B cell (primary cell): ENCODE measurements at regions not wholly inside any gene's neighbourhood (a gene's known extent, or its start where the extent isn't known, plus 50 kb on each side); places are given as distances from the start of the nearest gene placed in this dataset.

Source experiments
- EZH2 ChIP-seq: IDR thresholded peaks from 2 replicates; pipeline ENCODE4 v1.6.1; 2012; ENCODE audit warnings: borderline replicate concordance, low read depth, mild to moderate bottlenecking, moderate library complexity, low read length; ENCODE audit not compliant: insufficient read depth, poor library complexity, severe bottlenecking
- TF ChIP-seq, protein P1 (sequence below): fragments of 200-600 bp; IDR thresholded peaks from one replicate; pipeline ENCODE4 v1.8.0; 2022; ENCODE audit warnings: antibody characterized with exemption, mild to moderate bottlenecking

DNA sequence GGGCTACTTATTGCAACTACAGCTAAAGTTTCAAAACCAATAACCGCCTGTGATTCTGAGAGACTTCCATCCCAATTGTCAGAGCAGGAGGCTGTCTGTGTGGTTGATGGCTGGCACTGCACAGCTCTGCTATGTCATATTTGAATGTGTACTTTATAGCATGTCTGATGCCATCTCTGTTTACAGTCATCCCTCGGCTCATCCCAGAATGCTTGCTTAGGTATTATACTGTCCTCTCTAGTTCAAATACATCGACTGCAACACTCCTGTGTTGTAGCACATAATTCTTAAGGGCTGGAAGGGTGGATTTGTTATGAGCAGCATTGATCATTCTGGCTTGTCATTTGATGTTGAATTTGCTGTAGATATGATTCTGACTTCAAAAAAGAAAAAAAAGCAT is 1617.5 kb upstream of the TENM3 start:
- TF ChIP-seq, protein P1, sequence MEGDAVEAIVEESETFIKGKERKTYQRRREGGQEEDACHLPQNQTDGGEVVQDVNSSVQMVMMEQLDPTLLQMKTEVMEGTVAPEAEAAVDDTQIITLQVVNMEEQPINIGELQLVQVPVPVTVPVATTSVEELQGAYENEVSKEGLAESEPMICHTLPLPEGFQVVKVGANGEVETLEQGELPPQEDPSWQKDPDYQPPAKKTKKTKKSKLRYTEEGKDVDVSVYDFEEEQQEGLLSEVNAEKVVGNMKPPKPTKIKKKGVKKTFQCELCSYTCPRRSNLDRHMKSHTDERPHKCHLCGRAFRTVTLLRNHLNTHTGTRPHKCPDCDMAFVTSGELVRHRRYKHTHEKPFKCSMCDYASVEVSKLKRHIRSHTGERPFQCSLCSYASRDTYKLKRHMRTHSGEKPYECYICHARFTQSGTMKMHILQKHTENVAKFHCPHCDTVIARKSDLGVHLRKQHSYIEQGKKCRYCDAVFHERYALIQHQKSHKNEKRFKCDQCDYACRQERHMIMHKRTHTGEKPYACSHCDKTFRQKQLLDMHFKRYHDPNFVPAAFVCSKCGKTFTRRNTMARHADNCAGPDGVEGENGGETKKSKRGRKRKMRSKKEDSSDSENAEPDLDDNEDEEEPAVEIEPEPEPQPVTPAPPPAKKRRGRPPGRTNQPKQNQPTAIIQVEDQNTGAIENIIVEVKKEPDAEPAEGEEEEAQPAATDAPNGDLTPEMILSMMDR = no peak
- no peak for TF ChIP-seq EZH2
